PC-3 (cell line): ENCODE measurements at regions not wholly inside any gene's neighbourhood (a gene's known extent, or its start where the extent isn't known, plus 50 kb on each side); places are given as distances from the start of the nearest gene placed in this dataset.

ENCODE experiments used
- ATAC-seq: fragments of 200-7000 bp; cut with Tn5 transposase; 2 replicates; pipeline ENCODE4 v1.9.1; 2020; ENCODE audit warnings: mild to moderate bottlenecking, moderate library complexity
- BruUV-seq: library from RNA; stranded (reverse); fragments of 400-500 nt; replicated peaks from 2 replicates; lab custom pipeline; 2021; lab: Mats Ljungman, UMichigan
- CTCF ChIA-PET: fragments of 300-600 bp; sonication (Branson Sonifier 250); formaldehyde crosslinking; loops from one replicate; lab custom pipeline; 2022; ENCODE audit warnings: antibody characterized with exemption; lab: Charles Lee
- POLR2A ChIA-PET: fragments of 300-600 bp; sonication (Branson Sonifier 250); formaldehyde crosslinking; loops from one replicate; lab custom pipeline; 2022; ENCODE audit warnings: antibody characterized with exemption; ENCODE audit not compliant: unreplicated experiment; lab: Charles Lee
- DNase-seq: peaks from one replicate; pipeline ENCODE4 v3.0.0-alpha.2; 2015
- H2AFZ ChIP-seq: fragments of 300-600 bp; sonication (generic); 2 replicates; pipeline ENCODE4 v1.6.0; 2016; ENCODE audit warnings: antibody characterized with exemption, low read length
- H3F3A ChIP-seq: fragments of 300-600 bp; sonication (generic); one replicate; pipeline ENCODE4 v1.6.0; 2017; ENCODE audit warnings: antibody characterized with exemption, low read length, control low read depth, mild to moderate bottlenecking; ENCODE audit not compliant: unreplicated experiment
- H3K27ac ChIP-seq: fragments of 300-600 bp; sonication (generic); 2 replicates; pipeline ENCODE4 v1.5.1; 2016; ENCODE audit warnings: mild to moderate bottlenecking, low read length
- H3K27me3 ChIP-seq: fragments of 300-600 bp; sonication (generic); 2 replicates; pipeline ENCODE4 v1.6.1; 2016; ENCODE audit warnings: low read length, mixed read lengths
- H3K36me3 ChIP-seq: fragments of 300-600 bp; sonication (generic); 2 replicates; pipeline ENCODE4 v1.6.1; 2016; ENCODE audit warnings: low read depth, mixed run types, low read length, mixed read lengths
- H3K4me1 ChIP-seq: fragments of 300-600 bp; sonication (generic); 2 replicates; pipeline ENCODE4 v1.5.1; 2016; ENCODE audit warnings: low read length; ENCODE audit not compliant: insufficient read depth
- H3K4me2 ChIP-seq: fragments of 300-600 bp; sonication (generic); 2 replicates; pipeline ENCODE4 v1.6.0; 2016; ENCODE audit warnings: low read length
- H3K4me3 ChIP-seq: fragments of 300-600 bp; sonication (generic); 2 replicates; pipeline ENCODE4 v1.5.1; 2016; ENCODE audit warnings: mild to moderate bottlenecking, low read length, mixed read lengths
- H3K79me2 ChIP-seq: fragments of 300-600 bp; sonication (generic); 2 replicates; pipeline ENCODE4 v1.6.1; 2017; ENCODE audit warnings: low read length, mixed read lengths
- H3K9ac ChIP-seq: fragments of 300-600 bp; sonication (generic); 2 replicates; pipeline ENCODE4 v1.6.0; 2016; ENCODE audit warnings: mild to moderate bottlenecking, low read length
- H3K9me2 ChIP-seq: fragments of 300-600 bp; sonication (generic); replicated peaks from 2 replicates; pipeline ENCODE4 v1.6.1; 2016; ENCODE audit warnings: mixed run types, low read length, mixed read lengths
- H3K9me3 ChIP-seq: fragments of 300-600 bp; sonication (generic); 2 replicates; pipeline ENCODE4 v1.6.1; 2016; ENCODE audit warnings: low read length, mixed read lengths
- H4K20me1 ChIP-seq: fragments of 300-600 bp; sonication (generic); 2 replicates; pipeline ENCODE4 v1.6.1; 2016; ENCODE audit warnings: low read length, mixed read lengths
- CTCF ChIP-seq: fragments of 300-600 bp; sonication (generic); conservative IDR thresholded peaks from 2 replicates; pipeline ENCODE4 v1.5.1; 2017; ENCODE audit warnings: antibody characterized with exemption, low read depth, mild to moderate bottlenecking, low read length
- EZH2 ChIP-seq: fragments of 300-600 bp; sonication (generic); IDR thresholded peaks from one replicate; pipeline ENCODE4 v1.6.1; 2017; ENCODE audit warnings: antibody characterized with exemption, mild to moderate bottlenecking, low read length; ENCODE audit not compliant: unreplicated experiment
- EZH2phosphoT487 ChIP-seq: fragments of 300-600 bp; sonication (generic); IDR thresholded peaks from 2 replicates; pipeline ENCODE4 v1.6.1; 2018; ENCODE audit warnings: mild to moderate bottlenecking, antibody characterized with exemption, low read length, borderline replicate concordance
- intact Hi-C: fragments of 100-400 bp; cut with micrococcal nuclease; formaldehyde crosslinking; loops from 2 replicates; pipeline ENCODE4 v1.9.0; 2023

GRCh38 chr2:16317211-16317830, 348.3 kb downstream of the CYRIA start:
- no peak for TF ChIP-seq EZH2phosphoT487
- TF ChIP-seq CTCF: no peak
- TF ChIP-seq EZH2: no peak
- POLR2A ChIA-PET: no interaction called here
- H3K9ac ChIP-seq: no peak overlapping the region
- no peaks in the 10 kb centered on the region for H3F3A ChIP-seq
- H3K27me3 ChIP-seq: no peaks in the 10 kb centered on the region
- no peaks in the 10 kb centered on the region for H3K79me2 ChIP-seq
- H3K4me2 ChIP-seq: no peak overlapping the region
- CTCF ChIA-PET: no interaction called here
- H3K9me3 ChIP-seq: no peaks in the 10 kb centered on the region
- no peaks in the 10 kb centered on the region for H3K4me1 ChIP-seq
- no peaks in the 10 kb centered on the region for H3K36me3 ChIP-seq
- no peak overlapping the region for H2AFZ ChIP-seq
- intact Hi-C loops: no loop called here
- no peak overlapping the region for H3K4me3 ChIP-seq
- no peak overlapping the region for H3K27ac ChIP-seq
- no peak for DNase-seq
- ATAC-seq: no peak
- no TSS peak for BruUV-seq
- no peaks in the 10 kb centered on the region for H4K20me1 ChIP-seq
- H3K9me2 ChIP-seq: no peaks in the 10 kb centered on the region

- no peak overlapping the region for H2AFZ ChIP-seq
- no peak overlapping the region for H3K4me3 ChIP-seq
- ATAC-seq: no peak
- no peaks in the 10 kb centered on the region for H4K20me1 ChIP-seq
- no peaks in the 10 kb centered on the region for H3K4me1 ChIP-seq
- intact Hi-C loops: no loop called here
- H3K4me2 ChIP-seq: no peak overlapping the region
- ChIA-PET CTCF (no interaction called here), POLR2A (no interaction called here)
- no peaks in the 10 kb centered on the region for H3K9me3 ChIP-seq
- no TSS peak for BruUV-seq
- no peak overlapping the region for H3K27ac ChIP-seq
- TF ChIP-seq EZH2phosphoT487 (no peak), EZH2 (no peak), CTCF (no peak)
- H3F3A ChIP-seq: no peaks in the 10 kb centered on the region
- H3K27me3 ChIP-seq: no peaks in the 10 kb centered on the region
- no peaks in the 10 kb centered on the region for H3K9me2 ChIP-seq
- no peak for DNase-seq
- H3K79me2 ChIP-seq: no peaks in the 10 kb centered on the region
- H3K9ac ChIP-seq: no peak overlapping the region
- no peaks in the 10 kb centered on the region for H3K36me3 ChIP-seq
Measured at GRCh38 chr2:16316456-16317210, 349.0 kb downstream of the CYRIA start.

- intact Hi-C loops: no loop called here
Measured at GRCh38 chr2:16315908-16316307, 349.7 kb downstream of the CYRIA start.

More at GRCh38 chr2:16315908-16316307, 349.7 kb downstream of the CYRIA start:
- Histone ChIP-seq H3K4me3 (no peak overlapping the region), H3K4me2 (no peak overlapping the region), H4K20me1 (no peaks in the 10 kb centered on the region), H3K9me2 (no peaks in the 10 kb centered on the region), H3K4me1 (no peaks in the 10 kb centered on the region), H3K9ac (no peak overlapping the region), H3K79me2 (no peaks in the 10 kb centered on the region), H3K27me3 (no peaks in the 10 kb centered on the region), H2AFZ (no peak overlapping the region), H3K36me3 (no peaks in the 10 kb centered on the region), H3F3A (no peaks in the 10 kb centered on the region), H3K9me3 (no peaks in the 10 kb centered on the region), H3K27ac (no peak overlapping the region)
- POLR2A ChIA-PET: no interaction called here
- no peak for ATAC-seq
- no TSS peak for BruUV-seq
- CTCF ChIA-PET: no interaction called here
- no peak for DNase-seq
- no peak for TF ChIP-seq EZH2phosphoT487
- TF ChIP-seq CTCF: no peak
- TF ChIP-seq EZH2: no peak
